DOHH2 (cell line): ENCODE measurements at regions not wholly inside any gene's neighbourhood (a gene's known extent, or its start where the extent isn't known, plus 50 kb on each side); places are given as distances from the start of the nearest gene placed in this dataset.

Experiments used
- H3F3A ChIP-seq: fragments of 200-600 bp; sonication (generic), shearing (Covaris generic); 2 replicates; pipeline ENCODE4 v1.6.0; 2016; ENCODE audit warnings: antibody characterized with exemption, mild to moderate bottlenecking; ENCODE audit not compliant: control insufficient read depth, insufficient read depth
- H3K27ac ChIP-seq: fragments of 200-600 bp; sonication (generic); 2 replicates; pipeline ENCODE4 v1.5.1; 2014; ENCODE audit warnings: low read depth, mild to moderate bottlenecking, low read length, moderate library complexity
- H3K27me3 ChIP-seq: fragments of 200-600 bp; sonication (generic); 2 replicates; pipeline ENCODE4 v1.6.1; 2014; ENCODE audit warnings: mild to moderate bottlenecking, low read length, mixed read lengths; ENCODE audit not compliant: control insufficient read depth
- H3K36me3 ChIP-seq: fragments of 200-600 bp; sonication (generic); 2 replicates; pipeline ENCODE4 v1.6.1; 2014; ENCODE audit warnings: mild to moderate bottlenecking, low read length, moderate library complexity, mixed read lengths; ENCODE audit not compliant: control insufficient read depth
- H3K4me1 ChIP-seq: fragments of 200-600 bp; sonication (generic); 2 replicates; pipeline ENCODE4 v1.6.1; 2014; ENCODE audit warnings: mild to moderate bottlenecking, low read length, mixed read lengths; ENCODE audit not compliant: control insufficient read depth
- H3K4me2 ChIP-seq: fragments of 200-600 bp; sonication (generic); 2 replicates; pipeline ENCODE4 v1.6.0; 2014; ENCODE audit warnings: mild to moderate bottlenecking, low read length, moderate library complexity
- H3K4me3 ChIP-seq: fragments of 200-600 bp; sonication (generic); 2 replicates; pipeline ENCODE4 v1.5.1; 2014; ENCODE audit warnings: mild to moderate bottlenecking, low read length, mixed read lengths
- H3K79me2 ChIP-seq: fragments of 200-600 bp; sonication (generic); 2 replicates; pipeline ENCODE4 v1.6.1; 2014; ENCODE audit warnings: mild to moderate bottlenecking, low read length, mixed read lengths; ENCODE audit not compliant: control insufficient read depth
- H3K9me2 ChIP-seq: fragments of 200-600 bp; sonication (generic); replicated peaks from 2 replicates; pipeline ENCODE4 v1.6.1; 2014; ENCODE audit warnings: mild to moderate bottlenecking, low read length, mixed read lengths; ENCODE audit not compliant: control insufficient read depth
- H3K9me3 ChIP-seq: fragments of 200-600 bp; sonication (generic); 2 replicates; pipeline ENCODE4 v1.6.1; 2014; ENCODE audit warnings: antibody characterized with exemption, low read length, mixed read lengths; ENCODE audit not compliant: control insufficient read depth, insufficient read depth
- H4K20me1 ChIP-seq: fragments of 200-600 bp; sonication (generic); 2 replicates; pipeline ENCODE4 v1.6.0; 2014; ENCODE audit warnings: low read depth, mild to moderate bottlenecking, antibody characterized with exemption, low read length, moderate library complexity; ENCODE audit not compliant: control insufficient read depth, insufficient read depth
- EZH2phosphoT487 ChIP-seq: fragments of 200-600 bp; sonication (generic); IDR thresholded peaks from 2 replicates; pipeline ENCODE4 v1.6.1; 2017; ENCODE audit warnings: borderline replicate concordance, mild to moderate bottlenecking, antibody characterized with exemption, low read length, moderate library complexity, mixed read lengths
- TF ChIP-seq, protein P1 (sequence below): fragments of 200-600 bp; sonication (generic); IDR thresholded peaks from one replicate; pipeline ENCODE4 v1.5.1; 2014; ENCODE audit warnings: antibody characterized with exemption, mild to moderate bottlenecking, low read depth, low read length; ENCODE audit not compliant: poor library complexity, severe bottlenecking

DNA sequence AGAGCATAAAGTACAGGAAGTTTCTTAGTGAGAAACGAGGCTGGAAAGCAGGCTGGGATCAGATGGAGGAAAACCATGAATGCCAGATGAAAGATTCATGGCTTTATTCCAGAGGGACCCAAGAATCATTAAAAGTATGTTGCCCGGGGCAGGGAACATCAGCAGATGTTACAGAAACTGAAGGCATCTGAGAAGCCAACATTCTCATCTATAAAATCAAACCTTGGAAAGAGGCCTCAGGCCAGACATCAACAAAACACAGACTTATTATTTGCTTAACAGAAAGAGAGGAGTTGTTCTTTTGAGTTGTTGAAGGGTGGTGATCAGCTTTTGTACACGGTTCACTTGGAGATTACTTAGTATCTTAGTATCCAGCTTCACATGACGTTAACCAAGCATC, 543.6 kb downstream of the RFC3 start:
- Histone ChIP-seq H3K4me3 (no peak overlapping the region), H3K4me2 (no peak overlapping the region), H3K27me3 (no peaks in the 10 kb centered on the region), H3K27ac (no peak overlapping the region), H4K20me1 (no peaks in the 10 kb centered on the region), H3K9me2 (no peaks in the 10 kb centered on the region), H3K79me2 (no peaks in the 10 kb centered on the region), H3K9me3 (no peaks in the 10 kb centered on the region), H3K4me1 (no peaks in the 10 kb centered on the region), H3F3A (no peaks in the 10 kb centered on the region), H3K36me3 (no peaks in the 10 kb centered on the region)
- TF ChIP-seq, protein P1, sequence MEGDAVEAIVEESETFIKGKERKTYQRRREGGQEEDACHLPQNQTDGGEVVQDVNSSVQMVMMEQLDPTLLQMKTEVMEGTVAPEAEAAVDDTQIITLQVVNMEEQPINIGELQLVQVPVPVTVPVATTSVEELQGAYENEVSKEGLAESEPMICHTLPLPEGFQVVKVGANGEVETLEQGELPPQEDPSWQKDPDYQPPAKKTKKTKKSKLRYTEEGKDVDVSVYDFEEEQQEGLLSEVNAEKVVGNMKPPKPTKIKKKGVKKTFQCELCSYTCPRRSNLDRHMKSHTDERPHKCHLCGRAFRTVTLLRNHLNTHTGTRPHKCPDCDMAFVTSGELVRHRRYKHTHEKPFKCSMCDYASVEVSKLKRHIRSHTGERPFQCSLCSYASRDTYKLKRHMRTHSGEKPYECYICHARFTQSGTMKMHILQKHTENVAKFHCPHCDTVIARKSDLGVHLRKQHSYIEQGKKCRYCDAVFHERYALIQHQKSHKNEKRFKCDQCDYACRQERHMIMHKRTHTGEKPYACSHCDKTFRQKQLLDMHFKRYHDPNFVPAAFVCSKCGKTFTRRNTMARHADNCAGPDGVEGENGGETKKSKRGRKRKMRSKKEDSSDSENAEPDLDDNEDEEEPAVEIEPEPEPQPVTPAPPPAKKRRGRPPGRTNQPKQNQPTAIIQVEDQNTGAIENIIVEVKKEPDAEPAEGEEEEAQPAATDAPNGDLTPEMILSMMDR, result no peak
- TF ChIP-seq EZH2phosphoT487, result no peak

DNA sequence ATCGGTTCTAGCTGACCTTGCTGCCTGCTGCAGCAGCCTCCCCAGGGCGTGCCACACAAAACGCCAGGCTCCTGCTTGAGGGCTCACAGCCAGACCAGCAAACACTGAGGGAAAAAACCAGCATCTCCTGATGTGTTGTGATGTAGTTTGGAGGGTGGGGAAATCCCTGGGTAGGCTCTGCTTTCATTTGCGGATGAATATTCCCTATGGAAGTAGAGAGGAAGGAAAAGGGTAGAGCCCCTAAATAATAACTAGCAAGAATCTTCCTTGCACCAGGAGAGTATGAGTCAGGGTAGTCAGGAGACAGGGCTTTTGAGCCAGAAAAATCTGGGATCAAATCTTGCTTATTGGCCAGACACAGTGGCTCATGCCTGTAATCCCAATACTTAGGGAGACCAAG, 545.3 kb downstream of the RFC3 start:
- Histone ChIP-seq H3K79me2 (no peaks in the 10 kb centered on the region), H3K9me3 (no peaks in the 10 kb centered on the region), H3K36me3 (no peaks in the 10 kb centered on the region), H3K4me2 (no peak overlapping the region), H3K4me3 (no peak overlapping the region), H3F3A (no peaks in the 10 kb centered on the region), H3K4me1 (no peaks in the 10 kb centered on the region), H4K20me1 (no peaks in the 10 kb centered on the region), H3K9me2 (no peaks in the 10 kb centered on the region), H3K27me3 (no peaks in the 10 kb centered on the region), H3K27ac (no peak overlapping the region)
- TF ChIP-seq EZH2phosphoT487, result no peak

DNA sequence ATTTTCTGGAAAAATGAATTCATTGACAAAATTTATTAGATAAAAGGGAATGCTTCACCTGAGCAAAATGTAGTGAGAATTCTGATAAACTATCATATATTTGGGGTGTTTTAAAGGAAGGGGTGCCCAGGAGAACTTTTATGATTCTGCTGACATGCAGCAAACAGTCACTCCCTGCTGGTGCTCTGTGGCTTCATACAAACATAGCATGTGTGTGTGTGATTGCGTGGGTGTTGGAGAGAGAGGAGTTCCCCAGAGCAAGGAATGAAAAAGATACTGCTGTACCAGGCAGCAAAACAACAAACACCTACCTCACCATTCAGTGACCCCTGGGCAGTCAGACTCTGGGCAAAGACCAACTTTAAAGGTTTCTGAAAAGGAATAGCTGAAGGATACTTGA, 546.7 kb downstream of the RFC3 start:
- no peak overlapping the region for H3K27ac ChIP-seq
- H3F3A ChIP-seq, result no peaks in the 10 kb centered on the region
- H3K4me1 ChIP-seq, result no peaks in the 10 kb centered on the region
- H3K4me3 ChIP-seq, result no peak overlapping the region
- no peaks in the 10 kb centered on the region for H3K36me3 ChIP-seq
- H4K20me1 ChIP-seq, result no peaks in the 10 kb centered on the region
- no peaks in the 10 kb centered on the region for H3K9me2 ChIP-seq
- no peak for TF ChIP-seq EZH2phosphoT487
- TF ChIP-seq, protein P1, result no peak
- H3K9me3 ChIP-seq, result no peaks in the 10 kb centered on the region
- no peaks in the 10 kb centered on the region for H3K79me2 ChIP-seq
- H3K27me3 ChIP-seq, result no peaks in the 10 kb centered on the region
- H3K4me2 ChIP-seq, result no peak overlapping the region

DNA sequence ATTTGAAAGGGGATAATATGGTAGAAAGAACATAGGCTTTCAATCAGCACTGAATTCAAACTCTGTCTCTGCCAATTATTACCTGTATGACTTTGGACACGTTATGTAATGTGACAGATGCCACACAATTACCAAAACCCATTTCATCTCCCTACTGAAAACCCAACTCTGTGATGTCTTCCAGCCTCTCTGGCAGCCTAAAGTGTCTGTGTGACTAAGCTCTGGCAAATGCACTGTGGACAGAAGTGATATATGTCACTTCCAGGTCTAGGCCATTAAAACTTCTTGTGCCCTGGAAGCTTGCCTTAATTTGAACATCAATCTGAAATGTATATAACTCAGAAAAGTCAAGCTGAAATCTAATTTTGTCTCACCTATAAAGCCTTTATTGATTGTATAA, 552.0 kb downstream of the RFC3 start:
- H4K20me1 ChIP-seq, result no peaks in the 10 kb centered on the region
- H3K27me3 ChIP-seq, result no peaks in the 10 kb centered on the region
- no peaks in the 10 kb centered on the region for H3F3A ChIP-seq
- H3K9me2 ChIP-seq, result no peaks in the 10 kb centered on the region
- no peaks in the 10 kb centered on the region for H3K79me2 ChIP-seq
- H3K4me1 ChIP-seq, result no peaks in the 10 kb centered on the region
- H3K36me3 ChIP-seq, result no peaks in the 10 kb centered on the region
- H3K9me3 ChIP-seq, result no peaks in the 10 kb centered on the region
- no peak for TF ChIP-seq EZH2phosphoT487
- TF ChIP-seq, protein P1, result no peak
- no peak overlapping the region for H3K4me3 ChIP-seq
- H3K4me2 ChIP-seq, result no peak overlapping the region
- no peak overlapping the region for H3K27ac ChIP-seq
